GM12873 (cell line): ENCODE measurements at regions not wholly inside any gene's neighbourhood (a gene's known extent, or its start where the extent isn't known, plus 50 kb on each side); places are given as distances from the start of the nearest gene placed in this dataset.

Source experiments
- CTCF ChIP-seq: IDR thresholded peaks from 2 replicates; pipeline ENCODE4 v1.5.1; 2012; ENCODE audit warnings: low read depth, mild to moderate bottlenecking, moderate library complexity, low read length, control low read depth; ENCODE audit not compliant: insufficient read depth; ENCODE audit errors: missing control alignments

DNA sequence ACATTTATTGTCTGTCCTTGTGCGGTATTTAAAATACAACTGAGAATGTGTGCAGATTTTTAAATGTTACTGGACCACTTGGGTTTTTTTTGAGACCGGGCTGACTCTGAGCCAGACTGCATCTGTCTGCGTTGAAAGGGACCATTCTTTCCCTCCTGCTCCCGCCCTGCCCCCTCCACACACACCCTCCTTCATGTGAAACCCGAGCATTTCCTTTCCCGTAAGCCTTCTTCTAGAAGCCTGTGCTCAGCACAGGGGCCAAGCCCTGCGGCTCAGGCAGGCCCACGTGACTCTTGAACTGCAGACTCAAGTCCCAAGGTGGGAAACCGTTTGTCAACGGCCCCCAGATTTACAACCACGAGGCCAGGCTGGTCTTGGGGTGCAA, 82.7 kb upstream of the FOXC1 start:
- TF ChIP-seq CTCF = no peak

DNA sequence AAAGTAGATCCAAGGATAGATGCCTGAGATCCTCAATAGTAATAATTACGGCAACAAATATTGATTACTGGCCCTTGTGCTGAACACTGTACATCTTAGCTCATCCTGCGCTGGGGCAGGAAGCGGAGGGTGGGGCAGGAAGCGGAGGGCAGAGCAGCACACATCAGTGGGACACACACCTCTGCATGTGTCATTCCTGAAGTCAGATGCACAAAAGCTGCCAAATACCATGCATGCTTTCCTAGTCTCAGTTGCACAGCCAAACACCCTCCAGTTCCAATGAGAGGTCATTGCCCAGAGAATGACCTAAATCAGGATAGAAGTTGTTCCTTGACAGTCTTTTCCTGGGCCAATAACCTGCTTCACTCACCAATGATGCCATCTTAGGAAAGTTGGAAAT, 74.4 kb upstream of the FOXC1 start:
- TF ChIP-seq CTCF = no peak

GRCh38 chr6:1536526-1537429, 72.9 kb upstream of the FOXC1 start:
- TF ChIP-seq CTCF = no peak

- TF ChIP-seq CTCF = no peak
These were observed 71.3 kb upstream of the FOXC1 start for GRCh38 chr6:1538369-1538768.

- TF ChIP-seq CTCF = no peak
These were observed 70.8 kb upstream of the FOXC1 start for GRCh38 chr6:1538810-1539478.

GRCh38 chr6:1540864-1541521, 68.7 kb upstream of the FOXC1 start:
- TF ChIP-seq CTCF = no peak

DNA sequence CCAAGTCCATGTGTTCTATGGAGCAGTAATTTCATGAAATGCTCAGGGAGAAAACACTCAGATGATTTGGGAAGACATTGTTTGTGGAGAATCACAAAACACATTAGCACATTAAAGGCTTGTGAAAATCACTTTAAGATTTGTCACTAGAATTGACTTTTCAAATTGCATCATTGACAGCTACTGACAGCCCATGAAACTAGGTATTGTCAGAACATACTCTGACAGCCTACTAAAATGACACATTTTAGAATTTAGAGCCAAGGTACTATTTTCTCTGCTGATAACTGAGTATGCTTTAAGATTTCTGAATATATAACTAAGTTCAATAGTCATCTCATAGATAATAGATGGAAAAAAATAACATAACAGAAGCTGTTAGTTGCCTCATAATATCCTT, 67.4 kb upstream of the FOXC1 start:
- TF ChIP-seq CTCF = no peak
